ENCODE measurements at regions not wholly inside any gene's neighbourhood (a gene's known extent, or its start where the extent isn't known, plus 50 kb on each side); places are given as distances from the start of the nearest gene placed in this dataset.

DNA sequence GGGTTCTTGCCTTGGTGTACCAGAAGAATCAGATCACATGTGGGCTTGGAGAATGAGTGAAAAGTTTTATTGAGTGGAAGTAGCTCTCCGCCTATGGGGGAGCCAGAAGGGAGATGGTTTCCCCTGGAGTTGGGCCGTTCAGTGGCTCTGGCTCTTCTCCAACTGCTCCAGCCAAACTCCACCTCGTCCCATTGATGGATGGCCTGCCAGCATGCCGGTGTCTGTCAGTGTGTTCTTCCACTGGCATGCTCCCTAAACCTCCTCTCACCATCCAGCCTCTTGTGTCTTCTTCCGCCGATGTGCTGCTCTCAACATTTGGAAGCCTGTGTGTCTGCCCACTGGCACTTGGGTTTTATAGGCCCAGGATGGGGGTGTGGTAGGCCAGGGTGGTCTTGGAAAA lies 119.4 kb downstream of the MAP3K21 start:
- TF ChIP-seq, protein P1, sequence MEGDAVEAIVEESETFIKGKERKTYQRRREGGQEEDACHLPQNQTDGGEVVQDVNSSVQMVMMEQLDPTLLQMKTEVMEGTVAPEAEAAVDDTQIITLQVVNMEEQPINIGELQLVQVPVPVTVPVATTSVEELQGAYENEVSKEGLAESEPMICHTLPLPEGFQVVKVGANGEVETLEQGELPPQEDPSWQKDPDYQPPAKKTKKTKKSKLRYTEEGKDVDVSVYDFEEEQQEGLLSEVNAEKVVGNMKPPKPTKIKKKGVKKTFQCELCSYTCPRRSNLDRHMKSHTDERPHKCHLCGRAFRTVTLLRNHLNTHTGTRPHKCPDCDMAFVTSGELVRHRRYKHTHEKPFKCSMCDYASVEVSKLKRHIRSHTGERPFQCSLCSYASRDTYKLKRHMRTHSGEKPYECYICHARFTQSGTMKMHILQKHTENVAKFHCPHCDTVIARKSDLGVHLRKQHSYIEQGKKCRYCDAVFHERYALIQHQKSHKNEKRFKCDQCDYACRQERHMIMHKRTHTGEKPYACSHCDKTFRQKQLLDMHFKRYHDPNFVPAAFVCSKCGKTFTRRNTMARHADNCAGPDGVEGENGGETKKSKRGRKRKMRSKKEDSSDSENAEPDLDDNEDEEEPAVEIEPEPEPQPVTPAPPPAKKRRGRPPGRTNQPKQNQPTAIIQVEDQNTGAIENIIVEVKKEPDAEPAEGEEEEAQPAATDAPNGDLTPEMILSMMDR (IDR thresholded peaks at IDR 0.05; ENCODE audit: insufficient read depth, low read length): no peak
- TF ChIP-seq, protein P2, sequence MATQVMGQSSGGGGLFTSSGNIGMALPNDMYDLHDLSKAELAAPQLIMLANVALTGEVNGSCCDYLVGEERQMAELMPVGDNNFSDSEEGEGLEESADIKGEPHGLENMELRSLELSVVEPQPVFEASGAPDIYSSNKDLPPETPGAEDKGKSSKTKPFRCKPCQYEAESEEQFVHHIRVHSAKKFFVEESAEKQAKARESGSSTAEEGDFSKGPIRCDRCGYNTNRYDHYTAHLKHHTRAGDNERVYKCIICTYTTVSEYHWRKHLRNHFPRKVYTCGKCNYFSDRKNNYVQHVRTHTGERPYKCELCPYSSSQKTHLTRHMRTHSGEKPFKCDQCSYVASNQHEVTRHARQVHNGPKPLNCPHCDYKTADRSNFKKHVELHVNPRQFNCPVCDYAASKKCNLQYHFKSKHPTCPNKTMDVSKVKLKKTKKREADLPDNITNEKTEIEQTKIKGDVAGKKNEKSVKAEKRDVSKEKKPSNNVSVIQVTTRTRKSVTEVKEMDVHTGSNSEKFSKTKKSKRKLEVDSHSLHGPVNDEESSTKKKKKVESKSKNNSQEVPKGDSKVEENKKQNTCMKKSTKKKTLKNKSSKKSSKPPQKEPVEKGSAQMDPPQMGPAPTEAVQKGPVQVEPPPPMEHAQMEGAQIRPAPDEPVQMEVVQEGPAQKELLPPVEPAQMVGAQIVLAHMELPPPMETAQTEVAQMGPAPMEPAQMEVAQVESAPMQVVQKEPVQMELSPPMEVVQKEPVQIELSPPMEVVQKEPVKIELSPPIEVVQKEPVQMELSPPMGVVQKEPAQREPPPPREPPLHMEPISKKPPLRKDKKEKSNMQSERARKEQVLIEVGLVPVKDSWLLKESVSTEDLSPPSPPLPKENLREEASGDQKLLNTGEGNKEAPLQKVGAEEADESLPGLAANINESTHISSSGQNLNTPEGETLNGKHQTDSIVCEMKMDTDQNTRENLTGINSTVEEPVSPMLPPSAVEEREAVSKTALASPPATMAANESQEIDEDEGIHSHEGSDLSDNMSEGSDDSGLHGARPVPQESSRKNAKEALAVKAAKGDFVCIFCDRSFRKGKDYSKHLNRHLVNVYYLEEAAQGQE (IDR thresholded peaks at IDR 0.05; ENCODE audit: insufficient replicate concordance, low read depth): no peak
- TF ChIP-seq GABPA (IDR thresholded peaks at IDR 0.05; ENCODE audit: low read depth): no peak
- TF ChIP-seq POLR2AphosphoS5 (IDR thresholded peaks at IDR 0.05; ENCODE audit: low read depth): no peak
